SU-DHL-6 (cell line): ENCODE measurements at regions not wholly inside any gene's neighbourhood (a gene's known extent, or its start where the extent isn't known, plus 50 kb on each side); places are given as distances from the start of the nearest gene placed in this dataset.
"Not testable (repeated sequence)": the region's sequence is repeated elsewhere in the genome, so short reads cannot be mapped to it uniquely, and the experiment has no call there.

Experiments
- H2AFZ ChIP-seq: fragments of 200-600 bp; sonication (generic); 2 replicates; pipeline ENCODE4 v1.6.1; 2014; ENCODE audit warnings: low read depth, mild to moderate bottlenecking, moderate library complexity, mixed read lengths, antibody characterized with exemption, low read length; ENCODE audit not compliant: severe bottlenecking
- H3F3A ChIP-seq: fragments of 200-600 bp; shearing (Covaris generic); 2 replicates; pipeline ENCODE4 v1.6.0; 2016; ENCODE audit warnings: antibody characterized with exemption, mild to moderate bottlenecking; ENCODE audit not compliant: insufficient read depth
- H3K27ac ChIP-seq: fragments of 200-600 bp; sonication (generic); 2 replicates; pipeline ENCODE4 v1.5.1; 2016; ENCODE audit warnings: low read depth, mild to moderate bottlenecking, low read length, moderate library complexity, mixed read lengths
- H3K27me3 ChIP-seq: fragments of 200-600 bp; sonication (generic), shearing (Covaris generic); 2 replicates; pipeline ENCODE4 v1.6.0; 2014; ENCODE audit warnings: mild to moderate bottlenecking, low read length
- H3K36me3 ChIP-seq: fragments of 200-600 bp; sonication (generic); 2 replicates; pipeline ENCODE4 v1.6.1; 2014; ENCODE audit warnings: mild to moderate bottlenecking, low read length, mixed read lengths
- H3K4me2 ChIP-seq: fragments of 300-600, 200-600 bp; shearing (Covaris generic), sonication (generic); 2 replicates; pipeline ENCODE4 v1.6.0; 2014; ENCODE audit warnings: low read length, low read depth, mild to moderate bottlenecking; ENCODE audit not compliant: poor library complexity, severe bottlenecking
- H3K4me3 ChIP-seq: fragments of 200-600 bp; sonication (generic); 2 replicates; pipeline ENCODE4 v1.5.1; 2014; ENCODE audit warnings: antibody characterized with exemption, low read length, mild to moderate bottlenecking, mixed read lengths; ENCODE audit not compliant: insufficient read depth, poor library complexity, severe bottlenecking
- H3K79me2 ChIP-seq: fragments of 200-600 bp; sonication (generic); 2 replicates; pipeline ENCODE4 v1.6.1; 2014; ENCODE audit warnings: mild to moderate bottlenecking, low read length, moderate library complexity; ENCODE audit not compliant: insufficient read depth
- H3K9ac ChIP-seq: fragments of 200-600 bp; sonication (generic); 2 replicates; pipeline ENCODE4 v1.7.0; 2014; ENCODE audit warnings: mild to moderate bottlenecking, low read length
- H3K9me2 ChIP-seq: fragments of 200-600 bp; sonication (generic); replicated peaks from 2 replicates; pipeline ENCODE4 v1.6.1; 2014; ENCODE audit warnings: low read length; ENCODE audit not compliant: insufficient read depth
- H3K9me3 ChIP-seq: fragments of 200-600 bp; sonication (generic); 2 replicates; pipeline ENCODE4 v1.6.1; 2014; ENCODE audit warnings: low read length, mixed read lengths; ENCODE audit not compliant: insufficient read depth
- H4K20me1 ChIP-seq: fragments of 200-600 bp; sonication (generic); 2 replicates; pipeline ENCODE4 v1.6.1; 2014; ENCODE audit warnings: low read depth, mild to moderate bottlenecking, antibody characterized with exemption, low read length, moderate library complexity, mixed read lengths
- EZH2phosphoT487 ChIP-seq: fragments of 200-600 bp; sonication (generic), shearing (Covaris generic); conservative IDR thresholded peaks from 2 replicates; pipeline ENCODE4 v1.6.1; 2018; ENCODE audit warnings: mild to moderate bottlenecking, antibody characterized with exemption, low read length, moderate library complexity, mixed read lengths
- TF ChIP-seq, protein P1 (sequence below): fragments of 200-600 bp; sonication (generic); IDR thresholded peaks from one replicate; pipeline ENCODE4 v1.5.1; 2017; ENCODE audit warnings: antibody characterized with exemption, mild to moderate bottlenecking, low read length, moderate library complexity; ENCODE audit not compliant: insufficient read depth, poor library complexity, severe bottlenecking

DNA sequence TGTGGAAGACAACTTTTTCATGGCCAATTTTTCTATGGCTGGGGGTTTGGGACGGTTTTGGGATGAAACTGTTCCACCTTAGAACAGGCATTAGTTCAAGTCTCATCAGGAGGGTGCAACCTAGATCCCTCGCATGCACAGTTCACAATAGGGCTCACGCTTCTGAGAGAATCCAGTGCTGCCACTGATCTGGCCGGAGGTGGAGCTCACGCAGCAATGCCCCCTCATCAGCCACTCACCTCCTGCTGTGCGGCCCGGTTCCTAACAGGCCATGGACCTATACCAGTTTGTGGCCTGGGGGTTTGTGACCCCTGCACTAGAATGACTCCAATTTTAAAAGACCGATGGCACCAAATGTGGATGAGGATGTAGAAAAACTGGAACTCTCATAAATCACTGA, 127.2 kb upstream of the IER5L start:
- no peak overlapping the region for H3K4me2 ChIP-seq
- no peak overlapping the region for H3K27ac ChIP-seq
- no peaks in the 10 kb centered on the region for H3K79me2 ChIP-seq
- no peak overlapping the region for H3K4me3 ChIP-seq
- H3K27me3 ChIP-seq: no peaks in the 10 kb centered on the region
- H3K9ac ChIP-seq: no peak overlapping the region
- H3K9me2 ChIP-seq: no peaks in the 10 kb centered on the region
- H2AFZ ChIP-seq: no peak overlapping the region
- H3K36me3 ChIP-seq: no peaks in the 10 kb centered on the region
- no peaks in the 10 kb centered on the region for H4K20me1 ChIP-seq
- H3K9me3 ChIP-seq: peaks cover 11% of the 10 kb centered on the region; the same call in 1 of the 2 replicates
- TF ChIP-seq EZH2phosphoT487: no peak
- TF ChIP-seq, protein P1, sequence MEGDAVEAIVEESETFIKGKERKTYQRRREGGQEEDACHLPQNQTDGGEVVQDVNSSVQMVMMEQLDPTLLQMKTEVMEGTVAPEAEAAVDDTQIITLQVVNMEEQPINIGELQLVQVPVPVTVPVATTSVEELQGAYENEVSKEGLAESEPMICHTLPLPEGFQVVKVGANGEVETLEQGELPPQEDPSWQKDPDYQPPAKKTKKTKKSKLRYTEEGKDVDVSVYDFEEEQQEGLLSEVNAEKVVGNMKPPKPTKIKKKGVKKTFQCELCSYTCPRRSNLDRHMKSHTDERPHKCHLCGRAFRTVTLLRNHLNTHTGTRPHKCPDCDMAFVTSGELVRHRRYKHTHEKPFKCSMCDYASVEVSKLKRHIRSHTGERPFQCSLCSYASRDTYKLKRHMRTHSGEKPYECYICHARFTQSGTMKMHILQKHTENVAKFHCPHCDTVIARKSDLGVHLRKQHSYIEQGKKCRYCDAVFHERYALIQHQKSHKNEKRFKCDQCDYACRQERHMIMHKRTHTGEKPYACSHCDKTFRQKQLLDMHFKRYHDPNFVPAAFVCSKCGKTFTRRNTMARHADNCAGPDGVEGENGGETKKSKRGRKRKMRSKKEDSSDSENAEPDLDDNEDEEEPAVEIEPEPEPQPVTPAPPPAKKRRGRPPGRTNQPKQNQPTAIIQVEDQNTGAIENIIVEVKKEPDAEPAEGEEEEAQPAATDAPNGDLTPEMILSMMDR: no peak
- no peaks in the 10 kb centered on the region for H3F3A ChIP-seq

DNA sequence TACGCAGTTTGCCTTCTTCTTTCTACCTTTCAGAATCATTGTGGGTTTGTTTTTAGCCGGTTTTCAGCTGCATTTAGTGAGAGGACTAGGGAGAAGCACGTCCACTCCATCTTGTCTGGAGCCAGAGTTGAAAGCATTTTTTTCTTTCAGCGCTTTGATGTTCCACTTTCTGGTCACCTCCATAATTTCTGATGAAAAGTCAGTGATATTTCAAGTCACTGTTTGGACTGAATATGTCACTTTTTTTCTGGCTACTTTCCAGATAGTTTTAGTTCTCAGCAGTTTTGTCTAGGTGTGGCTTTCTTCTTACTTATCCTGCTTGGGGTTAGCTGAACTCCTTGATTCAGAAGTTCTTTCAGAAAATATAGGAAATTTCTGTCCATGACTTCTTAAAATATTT, 123.9 kb upstream of the IER5L start:
- Histone ChIP-seq H3K9ac (no peak overlapping the region), H3K27ac (no peak overlapping the region), H2AFZ (no peak overlapping the region), H4K20me1 (no peaks in the 10 kb centered on the region), H3K9me3 (peaks cover 11% of the 10 kb centered on the region; the same call in 1 of the 2 replicates), H3K4me2 (no peak overlapping the region), H3K36me3 (no peaks in the 10 kb centered on the region), H3K9me2 (no peaks in the 10 kb centered on the region), H3F3A (no peaks in the 10 kb centered on the region), H3K4me3 (no peak overlapping the region), H3K79me2 (no peaks in the 10 kb centered on the region), H3K27me3 (no peaks in the 10 kb centered on the region)
- TF ChIP-seq, protein P1: no peak
- TF ChIP-seq EZH2phosphoT487: no peak

DNA sequence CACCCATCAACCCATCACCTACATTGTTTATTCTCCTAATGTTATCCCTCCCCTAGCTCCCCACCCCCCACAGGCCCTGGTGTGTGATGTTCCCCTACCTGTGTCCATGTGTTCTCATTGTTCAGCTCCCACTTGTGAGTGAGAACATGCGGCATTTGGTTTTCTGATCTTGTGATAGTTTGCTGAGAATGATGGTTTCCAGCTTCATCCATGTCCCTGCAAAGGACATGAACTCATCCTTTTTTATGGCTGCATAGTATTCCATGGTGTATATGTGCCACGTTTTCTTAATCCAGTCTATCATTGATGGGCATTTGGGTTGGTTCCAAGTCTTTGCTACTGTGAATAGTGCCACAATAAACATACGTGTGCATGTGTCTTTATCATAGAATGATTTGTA, 118.1 kb upstream of the IER5L start:
- not testable (repeated sequence) for H3K27ac ChIP-seq, H3K9me3 ChIP-seq, H3K36me3 ChIP-seq, H3F3A ChIP-seq, H3K4me3 ChIP-seq, H3K27me3 ChIP-seq, H4K20me1 ChIP-seq, H2AFZ ChIP-seq, H3K79me2 ChIP-seq, H3K9me2 ChIP-seq, H3K9ac ChIP-seq, H3K4me2 ChIP-seq

DNA sequence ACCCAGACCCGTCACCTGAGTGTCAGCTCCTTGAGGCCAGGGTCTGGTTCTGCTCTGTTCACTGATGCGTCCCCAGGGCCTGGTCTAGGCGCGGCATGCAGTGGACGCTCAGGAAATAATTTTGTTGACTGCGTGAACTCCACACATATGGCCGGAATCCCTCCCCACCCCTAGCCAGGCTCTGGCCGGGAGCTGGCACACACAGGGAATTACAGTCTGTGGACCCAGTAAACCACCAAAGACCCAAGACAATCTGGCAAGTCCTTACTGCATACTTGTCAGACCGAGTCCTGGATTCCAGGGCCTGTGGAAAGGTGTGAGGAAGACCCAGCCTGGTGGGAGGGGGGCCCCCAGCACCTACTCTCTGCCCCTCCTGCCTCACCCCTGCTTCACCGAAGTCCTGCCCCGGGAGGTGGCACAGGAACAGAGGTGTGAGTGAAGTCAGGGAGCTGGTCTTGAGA, 113.0 kb upstream of the IER5L start:
- no peaks in the 10 kb centered on the region for H3F3A ChIP-seq
- H3K9me3 ChIP-seq: no peaks in the 10 kb centered on the region
- H4K20me1 ChIP-seq: no peaks in the 10 kb centered on the region
- no peak for TF ChIP-seq EZH2phosphoT487
- TF ChIP-seq, protein P1: no peak
- no peaks in the 10 kb centered on the region for H3K27me3 ChIP-seq
- H3K4me2 ChIP-seq: no peak overlapping the region
- no peak overlapping the region for H3K9ac ChIP-seq
- H2AFZ ChIP-seq: no peak overlapping the region
- H3K9me2 ChIP-seq: no peaks in the 10 kb centered on the region
- H3K36me3 ChIP-seq: no peaks in the 10 kb centered on the region
- no peak overlapping the region for H3K4me3 ChIP-seq
- H3K27ac ChIP-seq: no peak overlapping the region
- H3K79me2 ChIP-seq: no peaks in the 10 kb centered on the region
